AG08396 (cell line): ENCODE measurements at regions not wholly inside any gene's neighbourhood (a gene's known extent, or its start where the extent isn't known, plus 50 kb on each side); places are given as distances from the start of the nearest gene placed in this dataset.
"Not testable (repeated sequence)": the region's sequence is repeated elsewhere in the genome, so short reads cannot be mapped to it uniquely, and the experiment has no call there.

ENCODE experiments used
- DNase-seq: peaks from one replicate; pipeline ENCODE4 v3.0.0; 2012; ENCODE audit warnings: low spot score, mixed read lengths

- DNase-seq: no peak
Measured at GRCh38 chr11:23869671-23870070, 627.2 kb upstream of the LUZP2 start.

GRCh38 chr11:23873406-23873805 is 623.4 kb upstream of the LUZP2 start:
- no peak for DNase-seq

GRCh38 chr11:23875176-23875850 is 621.5 kb upstream of the LUZP2 start:
- DNase-seq: no peak

- not testable (repeated sequence) for DNase-seq
Measured at GRCh38 chr11:23883426-23884048, 613.3 kb upstream of the LUZP2 start.

GRCh38 chr11:23884341-23884740 is 612.5 kb upstream of the LUZP2 start:
- no peak for DNase-seq

- no peak for DNase-seq
Measured at GRCh38 chr11:23885801-23886200, 611.1 kb upstream of the LUZP2 start.

GRCh38 chr11:23887122-23887521 is 609.7 kb upstream of the LUZP2 start:
- not testable (repeated sequence) for DNase-seq

- DNase-seq: no peak
Measured at GRCh38 chr11:23893126-23893525, 603.7 kb upstream of the LUZP2 start.

GRCh38 chr11:23897453-23898286 is 599.2 kb upstream of the LUZP2 start:
- peak; percentile 39 for DNase-seq

GRCh38 chr11:23903044-23903704 is 593.7 kb upstream of the LUZP2 start:
- peak; percentile 40 for DNase-seq

GRCh38 chr11:23919455-23919854 is 577.4 kb upstream of the LUZP2 start:
- no peak for DNase-seq

GRCh38 chr11:23923357-23923756 is 573.5 kb upstream of the LUZP2 start:
- DNase-seq: no peak

- DNase-seq: no peak
Measured at GRCh38 chr11:23924226-23924625, 572.6 kb upstream of the LUZP2 start.

- no peak for DNase-seq
Measured at GRCh38 chr11:23931443-23931842, 565.4 kb upstream of the LUZP2 start.

- peak; percentile 15 for DNase-seq
Measured at GRCh38 chr11:23932485-23932898, 564.4 kb upstream of the LUZP2 start.

- DNase-seq: no peak
Measured at GRCh38 chr11:23933721-23934120, 563.1 kb upstream of the LUZP2 start.

GRCh38 chr11:23934671-23935270 is 562.1 kb upstream of the LUZP2 start:
- not testable (repeated sequence) for DNase-seq

- not testable (repeated sequence) for DNase-seq
Measured at GRCh38 chr11:23942117-23942815, 554.6 kb upstream of the LUZP2 start.

- DNase-seq: no peak
Measured at GRCh38 chr11:23944923-23945322, 551.9 kb upstream of the LUZP2 start.

GRCh38 chr11:23947883-23948282 is 549.0 kb upstream of the LUZP2 start:
- DNase-seq: peak; percentile 23

- DNase-seq: no peak
Measured at GRCh38 chr11:23948851-23949250, 548.0 kb upstream of the LUZP2 start.
